Thyroid gland (tissue), 4 donors: ENCODE measurements at regions not wholly inside any gene's neighbourhood (a gene's known extent, or its start where the extent isn't known, plus 50 kb on each side); places are given as distances from the start of the nearest gene placed in this dataset.

Experiments used
- DNase-seq, 2 donors: peaks; one replicate each; pipeline ENCODE4 v3.0.0-alpha.2; 2019
- H3K27ac ChIP-seq, 3 donors: fragments of 200-600 bp; sonication (generic); 1 replicate in 2 of 3; 2 replicates in 1 of 3; pipeline ENCODE4 v1.5.1; 2016 to 2019; ENCODE audit warnings: mild to moderate bottlenecking in 1 of 3, moderate library complexity in 1 of 3
- H3K27me3 ChIP-seq: fragments of 200-600 bp; sonication (generic); one replicate; pipeline ENCODE4 v1.5.1; 2019
- H3K36me3 ChIP-seq, 2 donors: fragments of 200-600 bp; sonication (generic); one replicate each; pipeline ENCODE4 v1.5.1; 2016 to 2019
- H3K4me1 ChIP-seq, 2 donors: fragments of 200-600 bp; sonication (generic); one replicate each; pipeline ENCODE4 v1.5.1; 2017 to 2019
- H3K4me3 ChIP-seq, 3 donors: fragments of 200-600 bp; sonication (generic); replicated peaks in 1 of 3; 1 replicate in 2 of 3; 2 replicates in 1 of 3; pipeline ENCODE4 v1.5.1; 2016; ENCODE audit warnings: mild to moderate bottlenecking in 1 of 3
- H3K9me3 ChIP-seq: fragments of 200-600 bp; sonication (generic); one replicate; pipeline ENCODE4 v1.5.1; 2017
- POLR2A ChIP-seq, 2 donors: fragments of 450-650 bp; IDR thresholded peaks; one replicate each; pipeline ENCODE4 v1.6.1; 2017; ENCODE audit warnings: antibody characterized with exemption in 2 of 2, mild to moderate bottlenecking in 2 of 2, moderate library complexity in 1 of 2
- WGBS, 2 donors: methylation state at CpG; one replicate each; pipeline ENCODE4 v1.1.5; 2017; 5-methylcytosine and 5-hydroxymethylcytosine counted together
- intact Hi-C: fragments of 100-400 bp; cut with DNase I; formaldehyde crosslinking; loops from one replicate; pipeline ENCODE4 v1.15.1; 2023
- TF ChIP-seq, protein P1 (sequence below), 6 experiments: fragments of 200-600 bp in 3 of 6; fragments of 450-650 bp in 3 of 6; sonication (generic) in 3 of 6; IDR thresholded peaks; one replicate each; pipeline ENCODE4 v1.5.1; 2016 to 2019; ENCODE audit warnings: antibody characterized with exemption in 6 of 6, mild to moderate bottlenecking in 2 of 6, inconsistent platforms in 1 of 6, moderate library complexity in 1 of 6

DNA sequence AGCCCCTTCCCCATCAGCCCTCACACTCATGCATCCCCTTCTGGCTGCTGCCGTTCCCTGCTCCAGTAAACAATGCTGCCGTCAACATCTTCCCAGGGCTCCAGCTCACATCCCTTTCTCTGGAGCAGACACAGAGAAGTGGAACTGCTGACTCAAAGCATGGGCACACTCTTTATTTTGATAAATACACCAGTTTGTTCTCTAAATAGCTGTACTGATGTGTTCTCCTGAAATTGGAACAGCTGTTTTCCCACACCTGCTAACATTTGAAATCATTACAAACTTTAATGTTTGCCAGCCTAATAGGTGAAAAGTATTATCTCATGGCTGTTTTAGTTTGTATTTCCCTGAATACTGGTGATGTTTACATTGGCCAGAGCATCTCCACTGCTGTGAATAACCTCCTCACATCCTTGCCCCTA is 102.1 kb upstream of the NXT1 start:
- H3K4me1 ChIP-seq, result peaks cover 0 to 5% of the 10 kb centered on the region in 2 donors
- H3K27me3 ChIP-seq, result no peaks in the 10 kb centered on the region
- WGBS, 2 donors, result 27 to 36% methylated on average over 2 of the region's 2 CpGs
- no peak overlapping the region for H3K4me3 ChIP-seq
- DNase-seq, result no peak
- H3K27ac ChIP-seq, result no peak overlapping the region
- no peaks in the 10 kb centered on the region for H3K9me3 ChIP-seq
- H3K36me3 ChIP-seq, result no peaks in the 10 kb centered on the region
- no peak for TF ChIP-seq POLR2A (IDR thresholded peaks at IDR 0.05)
- TF ChIP-seq, protein P1, sequence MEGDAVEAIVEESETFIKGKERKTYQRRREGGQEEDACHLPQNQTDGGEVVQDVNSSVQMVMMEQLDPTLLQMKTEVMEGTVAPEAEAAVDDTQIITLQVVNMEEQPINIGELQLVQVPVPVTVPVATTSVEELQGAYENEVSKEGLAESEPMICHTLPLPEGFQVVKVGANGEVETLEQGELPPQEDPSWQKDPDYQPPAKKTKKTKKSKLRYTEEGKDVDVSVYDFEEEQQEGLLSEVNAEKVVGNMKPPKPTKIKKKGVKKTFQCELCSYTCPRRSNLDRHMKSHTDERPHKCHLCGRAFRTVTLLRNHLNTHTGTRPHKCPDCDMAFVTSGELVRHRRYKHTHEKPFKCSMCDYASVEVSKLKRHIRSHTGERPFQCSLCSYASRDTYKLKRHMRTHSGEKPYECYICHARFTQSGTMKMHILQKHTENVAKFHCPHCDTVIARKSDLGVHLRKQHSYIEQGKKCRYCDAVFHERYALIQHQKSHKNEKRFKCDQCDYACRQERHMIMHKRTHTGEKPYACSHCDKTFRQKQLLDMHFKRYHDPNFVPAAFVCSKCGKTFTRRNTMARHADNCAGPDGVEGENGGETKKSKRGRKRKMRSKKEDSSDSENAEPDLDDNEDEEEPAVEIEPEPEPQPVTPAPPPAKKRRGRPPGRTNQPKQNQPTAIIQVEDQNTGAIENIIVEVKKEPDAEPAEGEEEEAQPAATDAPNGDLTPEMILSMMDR (IDR thresholded peaks at IDR 0.05), result no peak
- intact Hi-C loops, result no loop called here

DNA sequence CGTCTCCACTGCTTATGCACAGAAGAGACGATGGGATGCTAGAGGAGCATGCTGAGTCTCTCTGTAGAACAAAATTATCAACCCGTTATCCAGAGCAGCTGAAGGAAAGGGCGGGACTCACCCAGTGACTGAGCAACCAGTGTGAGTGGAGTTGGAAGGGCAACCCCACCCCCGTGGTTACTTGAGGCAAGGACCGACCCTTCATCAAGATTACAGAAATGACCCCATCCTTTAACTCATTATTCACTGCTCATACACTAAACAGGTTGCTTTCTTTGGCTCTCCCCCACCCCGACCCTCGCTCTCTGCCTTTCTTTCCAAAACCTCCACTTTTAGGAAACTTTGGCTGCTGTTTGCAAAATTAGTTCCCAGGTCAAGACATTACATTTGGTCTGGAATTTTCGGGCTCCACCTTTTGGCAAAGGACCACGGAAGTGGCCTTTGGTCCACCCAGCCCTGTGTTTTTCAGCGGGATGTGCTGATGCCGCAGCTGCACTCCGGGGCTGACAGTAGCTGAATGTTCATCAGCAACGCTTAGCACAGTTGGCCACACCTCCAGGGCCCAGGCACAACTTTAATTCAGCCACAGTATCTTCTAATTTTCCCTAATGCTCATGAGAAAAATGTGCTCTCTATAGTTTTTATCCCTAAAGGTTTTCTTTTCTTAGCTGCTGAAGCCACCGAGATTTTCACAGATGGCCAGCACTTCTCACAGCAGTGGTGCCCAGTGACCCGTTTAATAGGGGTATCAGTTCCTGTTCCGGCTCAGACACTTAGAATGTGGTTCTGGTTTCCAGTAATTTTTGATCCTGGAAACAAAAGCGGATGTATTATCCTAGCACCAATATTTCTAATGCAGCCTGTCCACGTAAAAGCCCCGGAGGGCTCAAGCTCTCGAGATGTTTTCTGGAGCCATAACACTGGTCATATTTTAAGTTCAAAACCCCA is 103.6 kb upstream of the NXT1 start:
- intact Hi-C loops, result no loop called here
- TF ChIP-seq POLR2A (IDR thresholded peaks at IDR 0.05), result no peak
- TF ChIP-seq, protein P1 (IDR thresholded peaks at IDR 0.05), result no peak
- Histone ChIP-seq H3K27ac (peak overlapping the region; percentile 24 to 63 (median 49)), H3K4me3 (no peak overlapping the region), H3K27me3 (no peaks in the 10 kb centered on the region), H3K4me1 (peaks cover 0 to 5% of the 10 kb centered on the region in 2 donors), H3K36me3 (no peaks in the 10 kb centered on the region), H3K9me3 (no peaks in the 10 kb centered on the region)
- DNase-seq, result peak; percentile 35 to 38
- WGBS, 2 donors, result 52 to 60% methylated on average over 21 of the region's 21 CpGs

- TF ChIP-seq, protein P1 (IDR thresholded peaks at IDR 0.05), result peak in 4 of 6 experiments; percentile 21 to 47 (median 32)
- no peak for TF ChIP-seq POLR2A (IDR thresholded peaks at IDR 0.05)
- Histone ChIP-seq H3K4me1 (peaks cover 0 to 5% of the 10 kb centered on the region in 2 donors), H3K27me3 (no peaks in the 10 kb centered on the region), H3K36me3 (no peaks in the 10 kb centered on the region), H3K9me3 (no peaks in the 10 kb centered on the region), H3K4me3 (no peak overlapping the region), H3K27ac (peak overlapping the region in 1 of 3 donors; percentile 15)
- peak; percentile 34 to 41 for DNase-seq
- 45 to 66% methylated on average over 11 of the region's 11 CpGs for WGBS, 2 donors
- intact Hi-C loops, result no loop called here
These were observed 104.9 kb upstream of the NXT1 start for GRCh38 chr20:23245553-23246181.

DNA sequence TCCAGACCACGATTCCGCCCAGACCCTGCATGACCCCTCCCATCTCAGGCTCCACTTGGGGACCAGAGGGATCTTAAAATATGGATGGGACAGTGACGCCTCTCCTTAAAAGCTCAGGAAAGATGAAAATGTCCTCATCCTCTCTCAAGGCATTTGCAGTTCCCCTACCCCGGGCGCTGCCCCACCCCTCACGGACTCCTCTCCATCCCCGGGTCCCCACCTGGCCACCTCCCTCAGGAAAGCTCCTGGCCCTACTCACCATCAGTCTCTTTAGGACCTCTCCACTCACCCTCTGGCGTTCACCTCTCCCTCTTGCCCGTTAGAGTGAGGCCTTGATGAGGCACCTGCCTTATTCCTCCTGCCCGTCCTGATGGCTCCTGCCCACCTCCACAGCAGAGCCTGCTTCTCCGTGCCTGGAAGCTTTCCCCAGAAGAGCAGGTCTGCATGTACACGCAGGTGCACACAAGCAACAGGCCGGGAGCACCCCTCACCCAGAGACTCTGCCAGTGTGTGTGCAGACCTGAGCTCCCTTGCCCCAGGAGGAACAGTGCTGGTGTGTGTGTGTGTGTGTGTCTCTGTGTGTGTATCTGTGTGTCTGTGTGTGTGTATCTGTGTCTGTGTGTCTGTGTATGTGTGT is 105.6 kb upstream of the NXT1 start:
- DNase-seq, result no peak
- 83 to 89% methylated on average over 11 to 13 of the region's 13 CpGs for WGBS, 2 donors
- H3K4me1 ChIP-seq, result peaks cover 0 to 5% of the 10 kb centered on the region in 2 donors
- intact Hi-C loops, result no loop called here
- TF ChIP-seq, protein P1 (IDR thresholded peaks at IDR 0.05), result no peak
- no peak for TF ChIP-seq POLR2A (IDR thresholded peaks at IDR 0.05)
- no peaks in the 10 kb centered on the region for H3K9me3 ChIP-seq
- no peaks in the 10 kb centered on the region for H3K36me3 ChIP-seq
- H3K4me3 ChIP-seq, result no peak overlapping the region
- H3K27me3 ChIP-seq, result no peaks in the 10 kb centered on the region
- H3K27ac ChIP-seq, result no peak overlapping the region
